CD1c-positive myeloid dendritic cell (primary cell): ENCODE measurements at regions not wholly inside any gene's neighbourhood (a gene's known extent, or its start where the extent isn't known, plus 50 kb on each side); places are given as distances from the start of the nearest gene placed in this dataset.

Experiments
- DNase-seq: peaks from one replicate; pipeline ENCODE4 v3.0.0-alpha.2; 2016; ENCODE audit errors: extremely low spot score

DNA sequence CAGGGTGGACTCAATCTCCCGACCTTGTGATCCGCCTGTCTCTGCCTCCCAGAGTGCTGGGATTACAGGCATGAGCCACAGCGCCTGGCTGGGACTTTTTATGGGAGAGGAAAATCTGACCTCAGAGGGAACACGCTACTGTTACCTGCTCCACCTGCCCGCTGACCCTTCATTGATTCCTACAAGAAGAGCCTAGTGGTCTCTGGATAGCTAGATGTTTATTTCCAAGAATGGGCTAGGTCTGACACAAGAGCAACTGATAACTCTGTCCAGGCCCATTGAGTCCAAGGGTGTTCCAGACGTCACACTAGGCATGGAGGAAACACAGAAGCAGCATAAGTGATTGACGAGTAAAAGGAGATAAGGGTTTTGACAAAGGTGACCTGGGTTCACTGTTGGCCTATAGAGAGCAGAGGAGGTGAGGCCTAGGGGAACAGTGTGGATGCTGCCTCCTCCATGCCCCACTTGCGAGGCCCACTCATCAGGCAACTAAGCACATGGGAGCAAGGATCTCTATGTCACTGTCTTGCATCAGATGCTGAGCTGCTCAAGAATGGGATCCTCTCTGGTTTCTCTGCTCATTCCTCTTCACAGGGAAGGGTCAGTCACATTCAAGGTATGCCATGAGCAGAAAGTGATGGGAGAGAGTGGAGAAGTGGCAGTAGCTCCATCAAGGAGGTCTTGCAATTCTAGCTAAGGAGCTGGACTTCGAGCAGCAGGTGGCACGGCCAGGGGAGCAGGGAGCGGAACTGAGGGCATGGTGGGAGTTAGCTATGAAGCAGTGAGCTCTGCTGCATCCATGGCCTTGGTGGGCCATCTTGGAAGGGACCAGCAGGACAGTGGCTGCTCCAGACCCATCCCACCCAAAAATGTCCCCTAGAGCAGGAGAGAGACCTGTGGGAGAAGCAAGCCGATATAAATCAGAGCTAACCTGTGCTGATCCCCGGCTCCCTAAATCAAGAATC, 145.2 kb downstream of the WSCD1 start:
- DNase-seq = no peak

DNA sequence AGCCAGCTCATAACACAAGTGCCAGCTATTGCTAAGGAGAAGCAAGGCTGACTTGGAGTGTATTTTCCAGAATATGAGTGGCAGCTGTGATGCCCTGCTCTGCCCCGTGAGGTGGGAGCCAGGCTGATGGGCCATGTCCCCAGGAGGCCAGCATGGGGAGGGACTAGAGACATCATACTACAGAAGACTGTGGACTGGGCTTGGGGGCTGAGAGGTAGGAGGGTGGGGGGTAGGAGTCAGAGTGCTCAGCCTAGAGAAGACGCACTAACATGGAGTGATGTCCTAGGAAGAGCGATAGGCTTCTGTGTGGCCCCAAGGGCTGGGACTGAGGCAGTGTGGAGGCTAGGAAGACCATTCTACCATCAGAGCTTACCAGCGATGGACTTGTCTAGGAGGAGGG, 143.7 kb downstream of the WSCD1 start:
- no peak for DNase-seq

DNA sequence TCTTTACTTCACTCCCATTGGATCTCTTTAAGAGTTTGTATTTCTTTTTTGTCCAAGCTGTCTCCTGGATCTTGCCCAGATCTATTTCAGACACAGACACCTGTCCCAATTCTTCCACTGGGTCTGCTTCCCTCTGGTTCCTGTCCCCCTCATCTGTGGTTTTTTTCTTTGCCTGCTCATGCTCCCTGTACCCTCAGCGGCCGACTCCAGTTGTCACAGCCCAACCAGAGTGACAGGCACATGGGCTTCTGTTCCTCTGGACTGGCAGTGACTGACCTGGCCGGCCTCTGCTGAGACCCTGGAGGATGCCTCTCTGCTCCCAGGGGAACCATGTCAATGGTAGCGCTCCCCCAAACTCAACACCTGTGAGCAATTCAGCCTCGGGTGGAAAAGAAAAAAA, 142.6 kb downstream of the WSCD1 start:
- DNase-seq = no peak

DNA sequence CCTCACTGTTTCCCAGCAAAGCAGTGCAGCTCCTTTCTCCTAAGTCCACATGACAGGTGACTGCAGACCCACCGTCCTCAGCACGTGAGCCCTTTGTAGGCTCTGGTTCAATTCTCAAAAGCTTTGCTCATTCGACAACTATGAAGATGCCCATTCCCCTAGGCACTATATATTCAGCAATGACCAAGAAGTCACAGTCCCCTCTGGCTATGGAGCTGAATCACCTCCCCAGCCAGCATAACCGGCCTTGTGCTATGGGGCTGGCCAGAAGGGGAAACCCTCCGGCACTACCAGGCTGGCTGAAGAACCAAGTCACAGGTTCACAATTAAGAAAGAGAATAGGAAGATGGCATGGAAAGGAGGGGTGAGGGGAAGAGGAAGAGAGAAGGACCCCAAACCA, 139.7 kb downstream of the WSCD1 start:
- DNase-seq = no peak

DNA sequence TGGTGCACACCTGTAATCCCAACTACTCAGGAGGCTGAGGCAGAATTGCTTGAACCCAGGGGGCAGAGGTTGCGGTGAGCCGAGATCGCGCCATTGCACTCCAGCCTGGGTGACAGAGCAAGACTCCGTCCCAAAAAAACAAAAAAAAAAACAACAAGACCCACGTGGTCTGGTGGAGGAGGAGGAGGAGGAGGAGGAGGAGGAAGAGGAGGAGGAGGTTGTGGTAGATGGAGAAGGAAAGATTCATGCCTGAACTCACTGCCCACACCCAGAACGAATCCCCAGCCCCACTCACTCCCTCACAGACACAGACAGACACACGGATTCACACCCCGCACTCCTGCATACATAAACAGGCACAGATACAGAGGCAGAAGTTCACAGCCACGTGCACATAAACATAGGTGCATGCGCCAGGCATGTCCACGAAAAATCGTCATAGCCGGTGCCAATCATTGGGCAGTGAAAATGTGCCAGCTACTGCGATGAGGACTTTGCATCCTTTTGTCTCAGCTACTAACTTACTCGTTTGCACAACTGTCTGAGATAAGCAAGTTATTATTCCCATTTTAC, 138.5 kb downstream of the WSCD1 start:
- no peak for DNase-seq

DNA sequence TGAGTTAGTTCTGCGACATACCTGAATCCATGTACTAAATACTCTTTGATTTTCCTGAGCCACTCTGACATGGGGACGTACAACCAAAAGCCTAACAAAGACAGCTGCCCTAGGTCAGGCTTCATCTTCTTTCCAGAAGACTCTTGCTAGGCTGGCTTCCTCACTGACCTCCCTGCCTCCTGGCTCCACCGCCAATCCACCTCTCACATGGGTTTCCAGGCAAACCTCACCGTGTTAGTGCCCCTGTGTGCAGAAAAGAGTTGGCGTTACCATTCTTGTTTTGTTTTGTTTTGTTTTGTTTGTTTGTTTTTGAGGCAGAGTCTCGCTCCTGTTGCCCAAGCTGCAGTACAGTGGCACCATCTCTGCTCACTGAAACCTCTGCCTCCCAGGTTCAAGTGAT, 135.3 kb downstream of the WSCD1 start:
- no peak for DNase-seq

DNA sequence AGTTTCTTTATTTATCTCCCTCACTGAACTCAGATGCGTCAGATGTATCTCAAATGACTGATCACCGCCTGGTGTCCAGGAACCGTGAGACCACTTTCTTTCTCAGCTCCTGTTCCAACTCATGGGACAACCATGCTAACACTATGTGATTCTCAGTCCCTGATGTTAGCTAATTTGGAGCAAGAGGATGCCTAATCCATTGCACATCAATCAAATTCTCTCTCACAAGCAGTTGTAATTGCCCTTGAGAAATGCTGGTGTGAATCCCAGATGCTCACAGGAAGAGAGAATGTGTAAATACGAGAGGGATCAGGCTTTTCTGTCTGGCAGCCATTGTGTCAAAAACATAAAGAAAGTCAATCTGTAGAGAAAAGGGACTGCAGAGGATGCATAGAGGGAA, 134.9 kb downstream of the WSCD1 start:
- no peak for DNase-seq

DNA sequence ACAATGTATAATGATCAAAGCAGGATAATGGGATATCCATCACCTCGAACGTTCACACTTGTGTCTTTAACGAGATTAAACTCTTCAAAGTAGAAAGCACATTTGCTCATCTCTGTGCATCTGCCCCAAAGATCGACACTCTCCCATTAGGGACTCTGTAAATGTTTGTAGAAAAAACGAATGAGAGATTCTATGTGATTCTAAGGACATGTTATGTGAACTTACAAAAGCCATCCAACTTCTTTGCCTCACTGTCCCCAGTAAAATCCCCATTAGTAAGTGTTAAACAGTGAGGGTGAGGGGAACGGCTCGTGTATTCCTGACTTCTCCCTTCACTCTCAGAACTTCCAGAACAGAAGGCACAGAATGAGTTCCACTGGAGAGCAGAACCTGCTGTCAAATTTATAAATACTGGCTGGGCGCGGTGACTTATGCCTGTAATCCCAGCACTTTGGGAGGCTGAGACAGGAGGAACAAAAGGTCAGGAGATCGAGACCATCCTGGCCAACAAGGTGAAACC, 134.1 kb downstream of the WSCD1 start:
- no peak for DNase-seq

DNA sequence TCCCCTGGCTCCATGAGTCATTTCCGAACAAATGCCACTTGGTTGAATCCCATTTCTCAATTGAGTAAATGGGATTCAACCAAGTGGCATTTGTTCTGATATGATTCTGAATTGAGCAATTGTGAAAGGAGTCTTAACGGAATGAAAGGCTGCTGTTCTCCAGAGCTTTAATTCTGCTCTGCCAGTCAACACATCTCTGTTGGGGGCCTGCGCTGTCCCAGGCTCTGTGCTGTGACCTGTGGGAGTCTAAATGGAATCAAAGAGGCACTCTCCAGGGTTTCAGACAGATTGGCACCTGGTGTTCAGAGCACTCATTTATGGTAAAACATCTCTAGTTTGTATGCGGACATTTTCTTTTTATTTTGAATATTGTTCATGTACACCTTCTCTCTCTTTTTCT, 126.2 kb downstream of the WSCD1 start:
- no peak for DNase-seq

DNA sequence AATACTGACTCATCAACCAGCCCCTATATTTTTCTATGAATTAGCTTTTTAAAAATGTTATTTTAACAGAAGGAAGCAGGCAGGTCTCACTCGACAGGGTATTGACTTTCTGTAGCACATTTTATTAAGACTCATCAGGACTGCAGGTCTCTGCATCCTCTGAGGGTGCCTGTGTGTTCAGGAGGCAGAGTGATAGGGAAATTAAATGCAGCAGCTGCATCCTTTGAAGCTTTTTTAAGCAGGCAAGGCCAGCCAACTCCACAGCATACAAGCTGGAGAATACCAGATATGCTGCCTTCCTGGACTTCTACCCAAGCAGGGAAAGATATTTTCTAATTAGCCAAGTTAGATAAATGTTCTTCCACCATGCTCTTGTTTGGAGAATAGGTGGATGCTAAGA, 124.9 kb downstream of the WSCD1 start:
- DNase-seq = no peak

DNA sequence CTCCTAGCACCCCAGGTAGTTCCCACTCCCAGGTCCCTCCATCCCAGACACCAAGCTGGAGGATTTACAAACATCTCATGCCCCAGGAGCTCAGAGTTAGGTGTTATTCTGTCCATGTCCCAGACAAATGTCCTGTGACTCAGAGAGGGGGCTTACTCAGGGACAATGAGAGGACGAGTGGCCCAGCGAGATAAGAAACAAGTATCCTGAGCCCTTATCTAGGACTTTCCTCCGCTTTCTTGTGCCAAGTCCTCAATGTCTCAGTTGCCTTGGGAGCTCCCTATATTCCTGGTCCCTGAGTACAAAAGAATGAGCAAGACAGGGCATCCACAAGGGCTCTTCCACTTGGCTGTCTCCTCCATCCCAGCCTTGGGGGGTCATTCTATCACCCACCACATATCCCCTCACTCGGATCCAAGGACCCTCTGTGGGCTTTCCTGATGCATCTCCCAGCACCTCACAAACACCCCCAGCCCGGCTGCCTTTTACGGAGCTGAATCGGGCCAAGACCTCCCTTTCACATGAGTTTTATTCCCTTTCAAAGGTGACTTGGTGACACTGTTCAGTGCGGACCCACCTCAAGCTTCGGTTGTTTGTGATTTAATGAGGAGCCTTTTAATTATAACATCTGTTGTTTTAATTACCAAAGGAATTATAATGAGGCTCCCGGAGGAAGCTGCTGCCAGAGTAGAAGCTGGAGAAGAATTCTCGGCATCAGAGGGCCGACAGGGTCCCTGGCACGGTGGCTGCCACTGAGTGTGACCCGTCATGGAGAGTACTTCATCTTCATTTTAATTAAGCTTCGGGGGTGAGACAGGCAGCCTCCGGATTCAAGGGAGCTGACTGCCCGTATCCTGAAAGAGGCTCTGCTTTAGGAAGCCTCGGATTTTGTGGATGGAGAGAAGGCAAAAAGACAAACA, 121.5 kb downstream of the WSCD1 start:
- no peak for DNase-seq

DNA sequence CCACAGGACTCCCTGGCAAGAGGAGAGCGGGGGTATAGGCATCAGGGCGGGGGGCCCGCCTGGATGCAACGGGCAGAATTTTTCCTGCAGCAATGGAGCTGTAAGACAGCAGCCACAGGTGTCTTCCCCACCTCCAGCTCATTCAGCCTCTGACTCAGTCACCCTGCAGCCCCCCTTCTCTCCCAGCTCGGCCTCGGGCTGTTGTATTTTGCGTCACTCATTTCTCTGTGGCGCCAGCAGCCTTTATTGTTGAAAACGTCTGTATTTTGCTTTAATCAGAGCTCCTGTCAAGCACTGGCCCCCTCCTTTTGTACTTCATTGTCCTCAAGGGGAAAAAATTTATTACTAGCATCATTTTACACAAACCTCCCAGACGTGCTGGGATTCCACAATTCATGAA, 117.7 kb downstream of the WSCD1 start:
- DNase-seq = no peak

DNA sequence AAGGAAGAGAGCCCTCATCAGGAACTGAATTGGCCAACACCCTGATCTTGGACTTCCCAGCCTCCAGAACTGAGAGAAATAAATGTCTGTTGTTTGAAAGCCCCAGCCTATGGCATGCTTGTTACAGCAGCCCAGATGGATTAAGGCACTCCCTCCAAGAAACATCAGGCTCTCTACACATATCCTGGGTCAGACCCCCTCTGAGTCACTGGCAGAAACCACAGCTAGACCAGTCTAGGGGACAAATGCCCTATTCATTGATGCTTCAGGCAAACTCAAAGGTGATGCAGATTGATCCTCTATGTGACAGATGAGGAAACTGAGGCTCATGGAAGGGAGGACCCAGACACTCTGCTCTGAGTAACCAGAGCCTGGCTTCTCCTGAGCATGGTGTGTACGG, 116.8 kb downstream of the WSCD1 start:
- DNase-seq = no peak

DNA sequence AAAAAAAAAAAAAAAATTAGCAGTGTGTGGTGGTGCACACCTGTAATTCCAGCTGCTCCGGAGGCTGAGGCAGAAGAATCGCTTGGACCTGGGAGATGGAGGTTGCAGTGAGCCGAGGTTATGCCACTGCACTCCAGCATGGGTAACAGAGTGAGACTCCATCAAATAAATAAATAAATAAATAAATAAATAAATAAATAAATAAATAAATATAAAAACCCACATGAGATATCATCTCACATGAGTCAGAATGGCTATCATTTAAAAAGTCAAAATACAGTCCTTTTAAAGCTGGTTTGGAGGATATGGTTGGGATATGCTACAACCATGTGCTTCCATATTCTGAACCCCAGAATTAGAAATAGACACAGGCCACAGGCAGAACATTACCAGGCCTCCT, 114.3 kb downstream of the WSCD1 start:
- no peak for DNase-seq

DNA sequence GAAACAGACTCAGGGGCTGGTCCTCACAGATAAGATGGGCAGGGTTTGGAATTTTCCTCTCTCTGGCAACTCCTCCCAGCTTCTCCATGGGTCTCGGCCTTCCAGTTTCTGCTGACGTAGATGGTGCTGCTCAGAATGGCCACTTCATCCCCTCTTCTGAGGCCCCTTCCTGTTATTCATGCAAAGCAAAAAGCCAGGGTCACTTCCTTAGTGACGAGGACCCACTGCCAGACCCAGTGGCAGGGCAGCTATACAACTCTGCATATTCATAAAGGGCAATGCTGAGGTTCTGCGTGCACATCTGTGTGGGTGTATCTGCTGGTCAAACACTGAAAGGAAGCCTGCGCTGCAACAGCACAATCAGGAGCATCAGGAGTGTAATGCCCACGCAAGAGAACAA, 108.8 kb downstream of the WSCD1 start:
- DNase-seq = no peak

DNA sequence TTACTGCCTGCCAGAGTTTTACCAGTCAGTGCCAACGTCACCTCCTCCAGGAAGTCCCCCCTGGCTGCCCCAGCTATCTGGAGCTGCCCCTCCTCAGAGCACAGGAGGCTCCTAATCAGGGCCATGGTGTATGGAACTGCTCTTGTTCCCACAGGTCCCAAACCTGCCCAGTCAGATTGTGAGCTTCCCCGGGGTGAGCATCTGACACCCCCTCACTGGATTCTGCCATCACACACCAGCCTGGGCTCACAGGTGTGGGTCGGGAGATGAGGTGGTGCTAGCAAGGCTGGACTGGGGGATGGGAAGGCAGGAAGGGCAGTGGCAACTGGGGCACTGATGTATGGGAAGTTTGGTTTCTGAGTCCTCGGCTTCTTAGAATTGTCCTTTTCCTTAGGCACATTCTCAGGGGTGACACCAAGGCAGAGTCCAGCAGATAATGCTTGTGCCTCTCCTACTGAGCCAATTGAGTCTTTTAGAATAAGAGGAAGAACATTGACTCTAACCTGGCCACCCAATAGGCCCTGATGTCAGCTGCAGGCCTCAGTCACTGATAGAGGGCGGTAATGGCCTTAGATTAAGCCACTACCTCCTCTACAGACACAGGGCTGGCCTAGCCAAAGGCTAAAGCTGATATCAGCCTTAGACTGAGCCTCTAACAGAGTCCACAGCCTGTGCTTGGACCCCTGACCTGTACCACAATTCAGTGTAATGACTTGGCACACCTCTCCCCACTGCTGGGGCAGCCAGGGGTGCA, 107.9 kb downstream of the WSCD1 start:
- DNase-seq = no peak
